GM12878 (cell line): ENCODE measurements at regions not wholly inside any gene's neighbourhood (a gene's known extent, or its start where the extent isn't known, plus 50 kb on each side); places are given as distances from the start of the nearest gene placed in this dataset.

Source experiments
- ATAC-seq: fragments of 200-7000 bp; cut with Tn5 transposase; 3 replicates; pipeline ENCODE4 v1.9.1; 2020; ENCODE audit warnings: mild to moderate bottlenecking, moderate library complexity
- BruUV-seq: library from RNA; stranded (reverse); fragments of 400-500 nt; replicated peaks from 2 replicates; lab custom pipeline; 2021; lab: Mats Ljungman, UMichigan
- CTCF ChIA-PET: fragments of 300-600 bp; sonication (Branson Sonifier 250); formaldehyde crosslinking; extraction: SDS; loops from one replicate; lab custom pipeline; 2021; ENCODE audit warnings: inconsistent platforms; lab: Yijun Ruan, JAX
- POLR2A ChIA-PET: fragments of 350-600 bp; formaldehyde crosslinking; extraction: SDS; loops from one replicate; lab custom pipeline; 2021; ENCODE audit warnings: inconsistent platforms; lab: Charles Lee
- RAD21 ChIA-PET: fragments of 300-600 bp; sonication (Branson Sonifier 250); formaldehyde crosslinking; loops from one replicate; lab custom pipeline; 2023; ENCODE audit warnings: antibody characterized with exemption; ENCODE audit not compliant: unreplicated experiment; lab: Charles Lee
- SMC1A ChIA-PET: fragments of 300-600 bp; sonication (Branson Sonifier 250); formaldehyde crosslinking; loops from one replicate; lab custom pipeline; 2023; ENCODE audit not compliant: unreplicated experiment, uncharacterized antibody; lab: Charles Lee
- DNase-seq: peaks from one replicate; pipeline ENCODE4 v3.0.0-alpha.2; 2011; ENCODE audit warnings: low read depth, low spot score
- FAIRE-seq: peaks from 3 replicates; lab custom pipeline; 2011; peaks lifted over from hg19 to GRCh38; lab: Jason Lieb, UNC
- H2AFZ ChIP-seq: 2 replicates; pipeline ENCODE4 v1.6.0; 2011; ENCODE audit warnings: low read depth, low read length, control low read depth; ENCODE audit not compliant: control insufficient read depth
- H3K27ac ChIP-seq: 2 replicates; pipeline ENCODE4 v1.5.1; 2011; ENCODE audit warnings: control low read depth; ENCODE audit not compliant: control insufficient read depth, insufficient read depth
- H3K27me3 ChIP-seq, 2 experiments: replicated peaks in 1 of 2; 2 replicates each; pipeline versions ENCODE4 v1.6.0 to v1.6.1; 2011; ENCODE audit warnings: low read length in 1 of 2; ENCODE audit not compliant: control insufficient read depth in 2 of 2, insufficient read depth in 2 of 2
- H3K36me3 ChIP-seq, 2 experiments: 2 replicates each; pipeline ENCODE4 v1.5.1; 2011; ENCODE audit warnings: low read length in 1 of 2; ENCODE audit not compliant: control insufficient read depth in 2 of 2, insufficient read depth in 2 of 2
- H3K4me1 ChIP-seq: 2 replicates; pipeline ENCODE4 v1.6.1; 2011; ENCODE audit warnings: mild to moderate bottlenecking, low read length, moderate library complexity, mixed read lengths; ENCODE audit not compliant: control insufficient read depth, insufficient read depth
- H3K4me2 ChIP-seq: 2 replicates; pipeline ENCODE4 v1.6.0; 2011; ENCODE audit warnings: control low read depth; ENCODE audit not compliant: control insufficient read depth, insufficient read depth
- H3K4me3 ChIP-seq: fragments of 200-600 bp; sonication (generic); 2 replicates; pipeline ENCODE4 v1.5.1; 2016
- H3K79me2 ChIP-seq: 2 replicates; pipeline ENCODE4 v1.6.0; 2011; ENCODE audit warnings: low read length; ENCODE audit not compliant: control insufficient read depth, insufficient read depth
- H3K9ac ChIP-seq: 2 replicates; pipeline ENCODE4 v1.8.0; 2011; ENCODE audit warnings: low read length, control low read depth, mixed read lengths; ENCODE audit not compliant: control insufficient read depth, insufficient read depth
- H3K9me3 ChIP-seq: replicated peaks from 3 replicates; pipeline ENCODE4 v1.5.1; 2011; ENCODE audit warnings: mild to moderate bottlenecking, low read length; ENCODE audit not compliant: control insufficient read depth, insufficient read depth
- H4K20me1 ChIP-seq: 2 replicates; pipeline ENCODE4 v1.6.0; 2011; ENCODE audit not compliant: control insufficient read depth, insufficient read depth
- PKNOX1 ChIP-seq: fragments of 450-650 bp; IDR thresholded peaks from 2 replicates; pipeline ENCODE4 v1.6.1; 2016; ENCODE audit warnings: mild to moderate bottlenecking
- SPI1 ChIP-seq: IDR thresholded peaks from 2 replicates; pipeline ENCODE4 v1.6.1; 2011; ENCODE audit warnings: low read depth, mild to moderate bottlenecking, low read length, moderate library complexity, borderline replicate concordance; ENCODE audit not compliant: insufficient read depth
- WGBS: methylation state at CpG from one replicate; pipeline ENCODE4 v1.1.6; 2016; ENCODE audit warnings: low lambda C conversion rate; ENCODE audit not compliant: insufficient replicate concordance, insufficient coverage; ENCODE audit errors: missing lambda C conversion rate; 5-methylcytosine and 5-hydroxymethylcytosine counted together
- in situ Hi-C: fragments of 300-500 bp; cut with MboI; formaldehyde crosslinking; loops from 9 replicates; pipeline ENCODE4 v1.14.3; 2018; ENCODE audit warnings: mixed read lengths
- intact Hi-C: fragments of 100-400 bp; cut with micrococcal nuclease; formaldehyde crosslinking; loops from one replicate; pipeline ENCODE4 v1.14.2; 2022; ENCODE audit not compliant: unreplicated experiment
- TF ChIP-seq, protein P1 (sequence below): fragments of 450-650 bp; IDR thresholded peaks from 2 replicates; pipeline ENCODE4 v1.6.1; 2017; ENCODE audit warnings: mild to moderate bottlenecking, moderate library complexity

GRCh38 chr21:34282223-34282622 lies 81.6 kb upstream of the KCNE2 start:
- intact Hi-C loops = no loop called here
- Histone ChIP-seq H3K27ac (no peak overlapping the region), H3K4me2 (no peak overlapping the region), H4K20me1 (no peaks in the 10 kb centered on the region), H3K36me3 (no peaks in the 10 kb centered on the region), H3K4me3 (no peak overlapping the region), H3K9me3 (no peaks in the 10 kb centered on the region; the same call in 2 of the 3 replicates), H3K79me2 (no peaks in the 10 kb centered on the region), H3K9ac (no peak overlapping the region), H3K4me1 (no peaks in the 10 kb centered on the region), H2AFZ (no peak overlapping the region), H3K27me3 (no peaks in the 10 kb centered on the region; a peak in 1 of 4 replicates)
- ChIA-PET RAD21 (no interaction called here), POLR2A (no interaction called here), SMC1A (no interaction called here), CTCF (no interaction called here)
- ATAC-seq (no peak), DNase-seq (no peak), FAIRE-seq (no peak)
- WGBS = 11% methylated on average over 2 of the region's 4 CpGs
- TF ChIP-seq PKNOX1 = peak; percentile 43
- TF ChIP-seq, protein P1, sequence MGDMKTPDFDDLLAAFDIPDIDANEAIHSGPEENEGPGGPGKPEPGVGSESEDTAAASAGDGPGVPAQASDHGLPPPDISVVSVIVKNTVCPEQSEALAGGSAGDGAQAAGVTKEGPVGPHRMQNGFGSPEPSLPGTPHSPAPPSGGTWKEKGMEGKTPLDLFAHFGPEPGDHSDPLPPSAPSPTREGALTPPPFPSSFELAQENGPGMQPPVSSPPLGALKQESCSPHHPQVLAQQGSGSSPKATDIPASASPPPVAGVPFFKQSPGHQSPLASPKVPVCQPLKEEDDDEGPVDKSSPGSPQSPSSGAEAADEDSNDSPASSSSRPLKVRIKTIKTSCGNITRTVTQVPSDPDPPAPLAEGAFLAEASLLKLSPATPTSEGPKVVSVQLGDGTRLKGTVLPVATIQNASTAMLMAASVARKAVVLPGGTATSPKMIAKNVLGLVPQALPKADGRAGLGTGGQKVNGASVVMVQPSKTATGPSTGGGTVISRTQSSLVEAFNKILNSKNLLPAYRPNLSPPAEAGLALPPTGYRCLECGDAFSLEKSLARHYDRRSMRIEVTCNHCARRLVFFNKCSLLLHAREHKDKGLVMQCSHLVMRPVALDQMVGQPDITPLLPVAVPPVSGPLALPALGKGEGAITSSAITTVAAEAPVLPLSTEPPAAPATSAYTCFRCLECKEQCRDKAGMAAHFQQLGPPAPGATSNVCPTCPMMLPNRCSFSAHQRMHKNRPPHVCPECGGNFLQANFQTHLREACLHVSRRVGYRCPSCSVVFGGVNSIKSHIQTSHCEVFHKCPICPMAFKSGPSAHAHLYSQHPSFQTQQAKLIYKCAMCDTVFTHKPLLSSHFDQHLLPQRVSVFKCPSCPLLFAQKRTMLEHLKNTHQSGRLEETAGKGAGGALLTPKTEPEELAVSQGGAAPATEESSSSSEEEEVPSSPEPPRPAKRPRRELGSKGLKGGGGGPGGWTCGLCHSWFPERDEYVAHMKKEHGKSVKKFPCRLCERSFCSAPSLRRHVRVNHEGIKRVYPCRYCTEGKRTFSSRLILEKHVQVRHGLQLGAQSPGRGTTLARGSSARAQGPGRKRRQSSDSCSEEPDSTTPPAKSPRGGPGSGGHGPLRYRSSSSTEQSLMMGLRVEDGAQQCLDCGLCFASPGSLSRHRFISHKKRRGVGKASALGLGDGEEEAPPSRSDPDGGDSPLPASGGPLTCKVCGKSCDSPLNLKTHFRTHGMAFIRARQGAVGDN = no peak
- TF ChIP-seq SPI1 = 0 out of 2 replicates have a peak, but pooled peaks have one; percentile 19
- BruUV-seq = no TSS peak
- in situ Hi-C loops = no loop called here
